GM13977 (cell line): ENCODE measurements at regions not wholly inside any gene's neighbourhood (a gene's known extent, or its start where the extent isn't known, plus 50 kb on each side); places are given as distances from the start of the nearest gene placed in this dataset.

ENCODE experiments used
- DNase-seq: peaks from one replicate; pipeline ENCODE4 v3.0.0; 2012; ENCODE audit warnings: low spot score
- in situ Hi-C: fragments of 300-500 bp; cut with MboI; formaldehyde crosslinking; loops from one replicate; pipeline ENCODE4 v1.12.0; 2022; ENCODE audit warnings: low sequenced_read_pairs, low pct_unique_long_range_greater_than_20kb, mixed read lengths, inconsistent platforms; ENCODE audit not compliant: unreplicated experiment
- TF ChIP-seq, protein P1 (sequence below): IDR thresholded peaks from 2 replicates; pipeline ENCODE4 v1.5.1; 2012; ENCODE audit warnings: mild to moderate bottlenecking, control low read depth; ENCODE audit not compliant: insufficient read depth; ENCODE audit errors: extremely low read depth, missing control alignments

DNA sequence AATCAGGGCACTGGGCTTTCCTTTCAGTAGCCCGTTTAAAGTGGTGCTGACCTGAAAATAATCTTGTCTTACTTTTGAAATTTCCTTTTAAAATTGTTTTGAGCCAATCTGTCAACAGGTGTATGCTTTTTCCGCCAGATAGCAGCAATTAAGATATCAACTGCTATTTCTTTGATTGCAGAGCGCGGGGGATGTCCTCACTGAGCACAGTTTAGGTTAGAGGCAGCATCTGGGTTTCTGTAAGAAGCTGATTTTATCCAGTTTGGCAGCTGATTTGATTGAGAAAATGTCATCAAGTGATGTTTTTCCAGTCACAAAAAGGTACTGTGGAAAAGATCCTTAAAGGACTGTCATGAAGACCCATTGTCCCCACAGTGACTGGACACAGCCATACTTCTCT, 371.8 kb downstream of the ADAMTS20 start:
- TF ChIP-seq, protein P1, sequence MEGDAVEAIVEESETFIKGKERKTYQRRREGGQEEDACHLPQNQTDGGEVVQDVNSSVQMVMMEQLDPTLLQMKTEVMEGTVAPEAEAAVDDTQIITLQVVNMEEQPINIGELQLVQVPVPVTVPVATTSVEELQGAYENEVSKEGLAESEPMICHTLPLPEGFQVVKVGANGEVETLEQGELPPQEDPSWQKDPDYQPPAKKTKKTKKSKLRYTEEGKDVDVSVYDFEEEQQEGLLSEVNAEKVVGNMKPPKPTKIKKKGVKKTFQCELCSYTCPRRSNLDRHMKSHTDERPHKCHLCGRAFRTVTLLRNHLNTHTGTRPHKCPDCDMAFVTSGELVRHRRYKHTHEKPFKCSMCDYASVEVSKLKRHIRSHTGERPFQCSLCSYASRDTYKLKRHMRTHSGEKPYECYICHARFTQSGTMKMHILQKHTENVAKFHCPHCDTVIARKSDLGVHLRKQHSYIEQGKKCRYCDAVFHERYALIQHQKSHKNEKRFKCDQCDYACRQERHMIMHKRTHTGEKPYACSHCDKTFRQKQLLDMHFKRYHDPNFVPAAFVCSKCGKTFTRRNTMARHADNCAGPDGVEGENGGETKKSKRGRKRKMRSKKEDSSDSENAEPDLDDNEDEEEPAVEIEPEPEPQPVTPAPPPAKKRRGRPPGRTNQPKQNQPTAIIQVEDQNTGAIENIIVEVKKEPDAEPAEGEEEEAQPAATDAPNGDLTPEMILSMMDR: no peak
- in situ Hi-C loops: no loop called here
- DNase-seq: no peak

DNA sequence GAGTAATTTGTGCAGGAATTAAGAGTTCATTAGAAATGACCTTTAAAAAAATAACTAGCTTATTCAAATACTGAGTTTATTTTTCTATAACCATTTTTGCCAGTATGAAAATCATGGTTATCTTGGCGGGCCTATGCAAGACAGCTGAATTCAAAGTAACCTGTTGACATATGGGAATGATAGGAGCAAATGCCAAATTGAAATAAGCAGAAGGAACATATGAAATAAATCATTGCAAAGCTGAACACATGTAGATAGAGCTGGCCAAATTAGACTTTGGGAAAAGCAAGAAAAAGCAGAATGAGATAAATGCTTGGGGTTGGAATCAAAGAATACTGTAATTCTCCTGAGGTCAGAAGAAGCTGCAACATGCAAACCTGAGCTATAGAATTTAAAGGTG, 372.5 kb downstream of the ADAMTS20 start:
- TF ChIP-seq, protein P1: no peak
- no peak for DNase-seq
- in situ Hi-C loops: no loop called here

DNA sequence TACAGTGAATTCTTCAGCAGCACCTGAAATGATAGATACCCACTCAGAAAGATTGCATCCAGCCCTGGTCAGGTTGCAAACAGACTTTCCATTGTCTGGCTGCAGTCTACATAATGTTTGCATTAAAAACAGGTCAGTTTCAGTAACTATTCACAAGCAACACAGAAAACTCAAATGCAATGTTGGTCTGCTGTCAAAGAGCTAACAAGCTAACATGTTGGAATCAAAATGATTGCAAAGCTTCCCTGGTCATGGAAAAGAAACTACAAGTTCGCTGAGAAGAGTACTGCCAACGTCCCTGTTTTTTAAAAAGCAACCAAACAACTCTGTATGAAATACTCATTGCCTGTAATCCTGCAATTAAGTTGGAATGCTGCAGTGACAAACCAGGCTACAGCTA, 374.7 kb downstream of the ADAMTS20 start:
- in situ Hi-C loops: no loop called here
- DNase-seq: no peak
- TF ChIP-seq, protein P1: no peak

DNA sequence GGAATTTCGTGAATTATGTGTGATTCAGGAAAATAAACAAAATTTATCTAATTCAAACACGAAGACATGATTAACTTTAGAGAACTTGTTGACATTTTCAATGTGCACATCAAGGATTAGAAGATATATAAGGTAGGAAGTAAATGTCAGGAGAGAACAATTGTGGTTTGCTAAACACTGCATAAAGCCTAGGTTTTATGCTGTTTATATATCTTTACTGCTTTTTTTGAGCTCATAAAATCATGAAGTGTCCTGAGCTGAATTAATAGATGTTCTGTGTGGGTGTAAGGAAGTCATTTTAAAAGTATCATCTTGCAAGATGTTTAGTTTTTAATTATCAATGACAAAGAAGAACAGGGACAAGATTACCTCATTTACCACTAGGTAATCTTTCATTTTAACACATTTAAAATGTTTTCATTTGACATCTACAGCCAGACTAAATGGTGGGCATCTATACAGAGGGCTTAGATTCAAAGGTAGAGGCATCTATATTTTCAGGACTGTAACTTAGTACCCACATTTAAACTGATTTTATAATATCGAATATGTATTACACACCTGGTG, 382.8 kb downstream of the ADAMTS20 start:
- DNase-seq: no peak
- TF ChIP-seq, protein P1: no peak
- in situ Hi-C loops: no loop called here

DNA sequence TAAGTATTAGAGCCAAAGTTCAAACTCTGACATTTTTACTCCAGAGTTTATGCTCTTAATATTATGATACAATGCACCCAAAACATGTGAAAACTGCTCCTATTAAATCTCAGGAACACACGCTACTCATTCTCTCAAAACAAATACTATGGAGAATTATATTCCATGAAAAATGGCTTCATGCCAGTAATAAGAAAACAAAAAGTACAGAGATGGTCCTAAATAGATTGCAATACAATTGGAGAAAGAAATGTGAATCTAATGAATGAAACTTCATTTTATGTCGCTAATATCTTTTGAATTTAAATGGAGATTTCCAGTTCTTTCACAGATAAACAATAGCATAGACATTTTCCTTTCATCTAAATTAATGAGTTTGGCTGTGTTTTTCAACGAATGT, 384.3 kb downstream of the ADAMTS20 start:
- DNase-seq: no peak
- TF ChIP-seq, protein P1: no peak
- in situ Hi-C loops: no loop called here

DNA sequence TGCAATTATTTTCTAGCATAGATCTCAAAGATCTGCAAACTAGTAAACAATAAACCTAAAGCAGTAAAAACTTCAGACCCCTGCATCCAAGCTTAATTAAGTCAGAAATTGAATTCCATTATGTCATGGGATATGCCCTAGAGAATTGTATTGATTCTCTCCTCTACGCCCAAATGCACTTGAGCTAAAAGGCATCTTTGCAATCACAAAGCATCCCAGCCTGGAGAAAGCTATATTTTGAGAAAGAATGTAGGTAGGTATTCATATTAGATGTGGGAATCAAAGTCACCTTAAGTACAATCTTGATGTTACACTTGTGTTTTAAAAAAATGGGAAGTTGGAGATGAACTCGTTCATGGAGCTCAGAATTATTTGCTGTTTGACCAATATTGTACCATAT, 386.7 kb downstream of the ADAMTS20 start:
- TF ChIP-seq, protein P1: no peak
- in situ Hi-C loops: no loop called here

DNA sequence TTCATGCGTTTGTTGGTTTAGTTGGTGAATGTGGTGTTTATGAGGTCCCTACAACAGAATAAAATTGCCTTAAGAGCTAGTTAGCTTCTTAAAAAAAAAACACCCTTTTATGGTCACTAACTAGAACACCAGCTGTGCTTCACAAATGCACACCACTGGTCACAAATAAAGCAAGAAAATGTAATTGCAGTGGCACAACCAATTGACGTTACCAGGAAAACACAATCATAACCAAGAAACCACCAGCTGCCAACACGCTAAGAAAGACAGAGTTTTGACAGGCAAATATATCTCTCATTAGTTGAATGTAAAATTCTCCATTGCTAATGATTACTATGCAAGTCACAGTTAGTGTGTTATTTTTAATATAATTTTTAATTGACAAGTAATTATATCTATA, 389.9 kb downstream of the ADAMTS20 start:
- in situ Hi-C loops: no loop called here
- no peak for DNase-seq

More for the DNA sequence above, 386.7 kb downstream of the ADAMTS20 start:
- no peak for DNase-seq

More for the DNA sequence above, 389.9 kb downstream of the ADAMTS20 start:
- TF ChIP-seq, protein P1: no peak
